Lower leg skin (tissue), 3 donors: ENCODE measurements at regions not wholly inside any gene's neighbourhood (a gene's known extent, or its start where the extent isn't known, plus 50 kb on each side); places are given as distances from the start of the nearest gene placed in this dataset.

Source experiments
- POLR2A ChIP-seq, 2 donors: fragments of 450-650 bp; IDR thresholded peaks; one replicate each; pipeline ENCODE4 v1.6.1; 2016 to 2017; ENCODE audit warnings: antibody characterized with exemption in 2 of 2, mild to moderate bottlenecking in 1 of 2, moderate library complexity in 1 of 2
- TF ChIP-seq, protein P1 (sequence below), 3 donors: fragments of 450-650 bp; IDR thresholded peaks; one replicate each; pipeline ENCODE4 v1.5.1; 2016; ENCODE audit warnings: antibody characterized with exemption in 3 of 3, mild to moderate bottlenecking in 3 of 3, moderate library complexity in 2 of 3

- TF ChIP-seq, protein P1, sequence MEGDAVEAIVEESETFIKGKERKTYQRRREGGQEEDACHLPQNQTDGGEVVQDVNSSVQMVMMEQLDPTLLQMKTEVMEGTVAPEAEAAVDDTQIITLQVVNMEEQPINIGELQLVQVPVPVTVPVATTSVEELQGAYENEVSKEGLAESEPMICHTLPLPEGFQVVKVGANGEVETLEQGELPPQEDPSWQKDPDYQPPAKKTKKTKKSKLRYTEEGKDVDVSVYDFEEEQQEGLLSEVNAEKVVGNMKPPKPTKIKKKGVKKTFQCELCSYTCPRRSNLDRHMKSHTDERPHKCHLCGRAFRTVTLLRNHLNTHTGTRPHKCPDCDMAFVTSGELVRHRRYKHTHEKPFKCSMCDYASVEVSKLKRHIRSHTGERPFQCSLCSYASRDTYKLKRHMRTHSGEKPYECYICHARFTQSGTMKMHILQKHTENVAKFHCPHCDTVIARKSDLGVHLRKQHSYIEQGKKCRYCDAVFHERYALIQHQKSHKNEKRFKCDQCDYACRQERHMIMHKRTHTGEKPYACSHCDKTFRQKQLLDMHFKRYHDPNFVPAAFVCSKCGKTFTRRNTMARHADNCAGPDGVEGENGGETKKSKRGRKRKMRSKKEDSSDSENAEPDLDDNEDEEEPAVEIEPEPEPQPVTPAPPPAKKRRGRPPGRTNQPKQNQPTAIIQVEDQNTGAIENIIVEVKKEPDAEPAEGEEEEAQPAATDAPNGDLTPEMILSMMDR (IDR thresholded peaks at IDR 0.05): no peak
- no peak for TF ChIP-seq POLR2A (IDR thresholded peaks at IDR 0.05)
Measured at GRCh38 chr1:82452096-82452495, 651.4 kb downstream of the ADGRL2 start.
